Right lobe of liver (tissue), 4 donors: ENCODE measurements at regions not wholly inside any gene's neighbourhood (a gene's known extent, or its start where the extent isn't known, plus 50 kb on each side); places are given as distances from the start of the nearest gene placed in this dataset.

Experiments
- POLR2A ChIP-seq: fragments of 450-650 bp; IDR thresholded peaks from one replicate; pipeline ENCODE4 v1.6.1; 2017; ENCODE audit warnings: antibody characterized with exemption, mild to moderate bottlenecking
- TF ChIP-seq, protein P1 (sequence below), 4 donors: fragments of 200-600 bp in 3 of 4; fragments of 450-650 bp in 1 of 4; IDR thresholded peaks; one replicate each; pipeline versions ENCODE4 v1.5.1 to v1.8.0; 2016 to 2022; ENCODE audit warnings: antibody characterized with exemption in 4 of 4, mild to moderate bottlenecking in 2 of 4
- donor health status: DM: no; HTN: no; CAD: no.
- donor health status: DM: no; HTN: no; CAD: no.
- donor health status: DM: no; HTN: yes; CAD: no.

GRCh38 chr12:111041091-111041490, 120.7 kb upstream of the MYL2 start:
- no peak for TF ChIP-seq POLR2A
- TF ChIP-seq, protein P1, sequence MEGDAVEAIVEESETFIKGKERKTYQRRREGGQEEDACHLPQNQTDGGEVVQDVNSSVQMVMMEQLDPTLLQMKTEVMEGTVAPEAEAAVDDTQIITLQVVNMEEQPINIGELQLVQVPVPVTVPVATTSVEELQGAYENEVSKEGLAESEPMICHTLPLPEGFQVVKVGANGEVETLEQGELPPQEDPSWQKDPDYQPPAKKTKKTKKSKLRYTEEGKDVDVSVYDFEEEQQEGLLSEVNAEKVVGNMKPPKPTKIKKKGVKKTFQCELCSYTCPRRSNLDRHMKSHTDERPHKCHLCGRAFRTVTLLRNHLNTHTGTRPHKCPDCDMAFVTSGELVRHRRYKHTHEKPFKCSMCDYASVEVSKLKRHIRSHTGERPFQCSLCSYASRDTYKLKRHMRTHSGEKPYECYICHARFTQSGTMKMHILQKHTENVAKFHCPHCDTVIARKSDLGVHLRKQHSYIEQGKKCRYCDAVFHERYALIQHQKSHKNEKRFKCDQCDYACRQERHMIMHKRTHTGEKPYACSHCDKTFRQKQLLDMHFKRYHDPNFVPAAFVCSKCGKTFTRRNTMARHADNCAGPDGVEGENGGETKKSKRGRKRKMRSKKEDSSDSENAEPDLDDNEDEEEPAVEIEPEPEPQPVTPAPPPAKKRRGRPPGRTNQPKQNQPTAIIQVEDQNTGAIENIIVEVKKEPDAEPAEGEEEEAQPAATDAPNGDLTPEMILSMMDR (IDR thresholded peaks at IDR 0.05) = no peak
